H1 (cell line): ENCODE measurements at regions not wholly inside any gene's neighbourhood (a gene's known extent, or its start where the extent isn't known, plus 50 kb on each side); places are given as distances from the start of the nearest gene placed in this dataset.

Experiments
- CTCF ChIA-PET: fragments of 300-600 bp; sonication (Branson Sonifier 250); formaldehyde crosslinking; loops from one replicate; lab custom pipeline; 2021; ENCODE audit not compliant: partially characterized antibody; lab: Charles Lee
- POLR2A ChIA-PET: fragments of 300-600 bp; sonication (Branson Sonifier 250); formaldehyde crosslinking; loops from one replicate; lab custom pipeline; 2021; ENCODE audit warnings: inconsistent platforms; ENCODE audit not compliant: partially characterized antibody; lab: Charles Lee
- DNase-seq, 2 experiments: peaks; one replicate each; pipeline versions ENCODE4 v3.0.0 to v3.0.0-alpha.2; 2010 to 2022; ENCODE audit warnings: low spot score in 2 of 2, low read depth in 1 of 2, mixed read lengths in 1 of 2
- FAIRE-seq: peaks from 2 replicates; lab custom pipeline; 2011; peaks lifted over from hg19 to GRCh38; lab: Jason Lieb, UNC
- H2AFZ ChIP-seq: 2 replicates; pipeline ENCODE4 v1.8.1; 2012; ENCODE audit warnings: low read length, inconsistent platforms
- H2AK5ac ChIP-seq: 2 replicates; pipeline ENCODE4 v1.6.1; 2013; ENCODE audit warnings: low read depth, low read length
- H2BK120ac ChIP-seq: replicated peaks from 2 replicates; pipeline ENCODE3; 2013; ENCODE audit warnings: low read depth, low read length, inconsistent platforms
- H2BK12ac ChIP-seq: 2 replicates; pipeline ENCODE4 v1.6.1; 2013; ENCODE audit warnings: low read depth, low read length
- H2BK15ac ChIP-seq: 2 replicates; pipeline ENCODE4 v1.6.1; 2013; ENCODE audit warnings: low read length
- H2BK20ac ChIP-seq: 2 replicates; pipeline ENCODE4 v1.6.1; 2013; ENCODE audit warnings: low read length
- H2BK5ac ChIP-seq: 2 replicates; pipeline ENCODE4 v1.6.1; 2013; ENCODE audit warnings: low read depth, low read length
- H3K14ac ChIP-seq: 2 replicates; pipeline ENCODE4 v1.6.1; 2013; ENCODE audit warnings: inconsistent platforms; ENCODE audit not compliant: insufficient read length
- H3K18ac ChIP-seq: 2 replicates; pipeline ENCODE4 v1.6.1; 2013; ENCODE audit warnings: low read length; ENCODE audit errors: extremely low read depth
- H3K23ac ChIP-seq: 2 replicates; pipeline ENCODE4 v1.6.1; 2013; ENCODE audit warnings: inconsistent platforms; ENCODE audit not compliant: insufficient read length
- H3K23me2 ChIP-seq: 2 replicates; pipeline ENCODE4 v1.6.1; 2013; ENCODE audit warnings: low read depth, low read length
- H3K27ac ChIP-seq: 2 replicates; pipeline ENCODE4 v1.6.1; 2011; ENCODE audit warnings: low read depth, low read length, inconsistent platforms
- H3K27me3 ChIP-seq, 4 experiments: replicated peaks in 1 of 4; 1 replicate in 1 of 4; 2 replicates in 3 of 4; pipeline versions ENCODE4 v1.6.1 to v1.8.1; 2011 to 2013; ENCODE audit warnings: low read length in 3 of 4, mild to moderate bottlenecking in 3 of 4, inconsistent platforms in 2 of 4, mixed read lengths in 2 of 4, moderate library complexity in 1 of 4; ENCODE audit not compliant: control insufficient read depth in 3 of 4, insufficient read depth in 3 of 4; ENCODE audit errors: extremely low read depth in 1 of 4
- H3K36me3 ChIP-seq, 4 experiments: 2 replicates each; pipeline versions ENCODE4 v1.6.1 to v1.8.1; 2011 to 2013; ENCODE audit warnings: mild to moderate bottlenecking in 4 of 4, low read length in 3 of 4, moderate library complexity in 2 of 4, control low read depth in 1 of 4, inconsistent platforms in 1 of 4; ENCODE audit not compliant: insufficient read depth in 4 of 4, control insufficient read depth in 2 of 4
- H3K4ac ChIP-seq: replicated peaks from 2 replicates; pipeline ENCODE3; 2013; ENCODE audit warnings: low read length, low read depth, mixed read lengths, inconsistent platforms; ENCODE audit not compliant: insufficient read length
- H3K4me1 ChIP-seq, 4 experiments: replicated peaks in 1 of 4; 1 replicate in 1 of 4; 2 replicates in 3 of 4; pipeline versions ENCODE4 v1.6.1 to v1.8.1; 2011 to 2013; ENCODE audit warnings: low read length in 3 of 4, inconsistent platforms in 2 of 4, mixed read lengths in 1 of 4; ENCODE audit not compliant: insufficient read depth in 4 of 4, control insufficient read depth in 3 of 4
- H3K4me2 ChIP-seq, 2 experiments: 2 replicates each; pipeline versions ENCODE4 v1.6.1 to v1.8.1; 2011 to 2013; ENCODE audit warnings: low read depth in 2 of 2, low read length in 2 of 2, control low read depth in 1 of 2, inconsistent platforms in 1 of 2, mild to moderate bottlenecking in 1 of 2; ENCODE audit not compliant: insufficient read depth in 1 of 2
- H3K4me3 ChIP-seq, 4 experiments: fragments of 200-600, 300-600 bp in 1 of 4; sonication (generic), shearing (Covaris generic), sonication (Bioruptor Twin) in 1 of 4; 2 replicates each; pipeline versions ENCODE4 v1.5.1 to v1.8.1; 2011 to 2016; ENCODE audit warnings: low read length in 4 of 4, low read depth in 3 of 4, control low read depth in 2 of 4, inconsistent platforms in 2 of 4, mild to moderate bottlenecking in 2 of 4, mixed read lengths in 1 of 4, moderate library complexity in 1 of 4; ENCODE audit not compliant: insufficient read depth in 2 of 4; ENCODE audit errors: extremely low read depth in 1 of 4
- H3K56ac ChIP-seq: replicated peaks from 2 replicates; pipeline ENCODE3; 2013; ENCODE audit warnings: low read depth, mild to moderate bottlenecking, mixed read lengths, low read length, inconsistent platforms; ENCODE audit not compliant: insufficient read length
- H3K79me1 ChIP-seq: 2 replicates; pipeline ENCODE4 v1.6.1; 2013; ENCODE audit warnings: low read depth, low read length, control low read depth
- H3K79me2 ChIP-seq, 2 experiments: 2 replicates each; pipeline versions ENCODE4 v1.6.1 to v1.8.1; 2012 to 2013; ENCODE audit warnings: low read length in 2 of 2, mild to moderate bottlenecking in 2 of 2, inconsistent platforms in 1 of 2; ENCODE audit not compliant: insufficient read depth in 2 of 2, control insufficient read depth in 1 of 2
- H3K9ac ChIP-seq, 4 experiments: replicated peaks in 1 of 4; 1 replicate in 1 of 4; 2 replicates in 3 of 4; pipeline versions ENCODE4 v1.6.1 to v1.8.1; 2011 to 2013; ENCODE audit warnings: low read depth in 3 of 4, low read length in 3 of 4, control low read depth in 2 of 4, mild to moderate bottlenecking in 2 of 4, moderate library complexity in 2 of 4, inconsistent platforms in 1 of 4; ENCODE audit errors: extremely low read depth in 1 of 4
- H3K9me3 ChIP-seq, 2 experiments: 2 replicates each; pipeline versions ENCODE4 v1.6.1 to v1.8.1; 2012 to 2013; ENCODE audit warnings: mild to moderate bottlenecking in 2 of 2, moderate library complexity in 2 of 2, control low read depth in 1 of 2, inconsistent platforms in 1 of 2, low read depth in 1 of 2, low read length in 1 of 2, mixed read lengths in 1 of 2; ENCODE audit not compliant: insufficient read depth in 2 of 2
- H4K20me1 ChIP-seq, 2 experiments: replicated peaks in 1 of 2; 2 replicates each; pipeline versions ENCODE3 to v1.8.1; 2011 to 2013; ENCODE audit warnings: inconsistent platforms in 2 of 2, low read length in 2 of 2, mild to moderate bottlenecking in 1 of 2; ENCODE audit not compliant: insufficient read depth in 2 of 2, control insufficient read depth in 1 of 2
- H4K5ac ChIP-seq: 2 replicates; pipeline ENCODE4 v1.6.1; 2013; ENCODE audit warnings: low read length, low read depth, mixed read lengths, inconsistent platforms; ENCODE audit not compliant: insufficient read length
- H4K8ac ChIP-seq: 2 replicates; pipeline ENCODE4 v1.8.0; 2013; ENCODE audit warnings: mild to moderate bottlenecking, moderate library complexity, low read length, inconsistent platforms; ENCODE audit not compliant: insufficient read depth; ENCODE audit errors: extremely low read depth
- H4K91ac ChIP-seq: replicated peaks from 2 replicates; pipeline ENCODE3; 2013; ENCODE audit warnings: low read length, mixed read lengths, inconsistent platforms; ENCODE audit not compliant: insufficient read length
- JUN ChIP-seq: IDR thresholded peaks from 2 replicates; pipeline ENCODE4 v1.6.1; 2011; ENCODE audit warnings: low read depth, mild to moderate bottlenecking, improper control_type of control experiment, low read length
- WGBS, 2 experiments: shearing (Covaris generic) in 1 of 2; methylation state at CpG; one replicate each; pipeline versions ENCODE4 v1.1.6 to v1.1.7; 2013 to 2015; ENCODE audit warnings: low lambda C conversion rate in 2 of 2, mixed read lengths in 2 of 2, inconsistent platforms in 1 of 2, low coverage in 1 of 2, missing lambda C conversion rate in 1 of 2; ENCODE audit not compliant: insufficient replicate concordance in 2 of 2, insufficient coverage in 1 of 2, insufficient read length in 1 of 2; ENCODE audit errors: extremely low coverage in 1 of 2, missing lambda C conversion rate in 1 of 2; 5-methylcytosine and 5-hydroxymethylcytosine counted together

DNA sequence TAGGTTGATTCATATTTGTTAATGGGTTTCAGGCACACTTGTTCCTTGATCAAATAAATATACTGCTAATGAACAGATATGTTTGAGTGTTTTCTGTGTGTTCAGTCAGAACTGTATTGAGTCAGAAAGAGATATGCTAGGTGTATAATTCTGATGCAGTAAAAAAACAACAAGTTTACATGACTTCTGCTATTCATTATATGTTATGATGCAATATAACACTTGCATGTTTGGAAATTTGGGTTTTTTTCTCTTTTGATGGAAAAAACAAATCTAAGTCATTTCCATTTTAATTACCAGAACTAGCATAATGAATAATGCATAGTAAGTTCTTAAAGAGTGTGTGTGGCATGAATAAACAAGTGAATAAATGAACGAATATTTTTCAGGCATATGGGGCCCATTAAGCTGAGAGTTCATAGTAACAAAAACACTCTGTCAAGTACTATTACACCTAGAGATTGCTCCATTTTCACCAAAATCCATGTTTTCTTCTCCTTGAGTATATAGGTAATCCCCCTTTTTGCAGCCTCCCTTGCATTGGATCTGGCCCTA lies 208.3 kb upstream of the NT5E start:
- DNase-seq (no peak), FAIRE-seq (no peak)
- Histone ChIP-seq H2BK12ac (no peak overlapping the region), H4K91ac (no peak overlapping the region), H3K9me3 (no peaks in the 10 kb centered on the region), H3K27ac (no peak overlapping the region), H3K23ac (no peak overlapping the region), H3K79me1 (no peaks in the 10 kb centered on the region), H3K4ac (no peak overlapping the region), H2AFZ (no peak overlapping the region), H3K79me2 (no peaks in the 10 kb centered on the region), H3K56ac (no peak overlapping the region), H4K20me1 (no peaks in the 10 kb centered on the region), H4K8ac (no peak overlapping the region), H2AK5ac (no peak overlapping the region), H3K14ac (no peak overlapping the region), H2BK5ac (no peak overlapping the region), H3K23me2 (no peaks in the 10 kb centered on the region), H2BK20ac (no peak overlapping the region), H3K4me3 (no peak overlapping the region), H3K36me3 (no peaks in the 10 kb centered on the region), H3K18ac (no peak overlapping the region), H2BK120ac (no peak overlapping the region), H3K4me2 (no peak overlapping the region), H3K4me1 (no peaks in the 10 kb centered on the region), H2BK15ac (no peak overlapping the region), H4K5ac (no peak overlapping the region), H3K27me3 (no peaks in the 10 kb centered on the region), H3K9ac (no peak overlapping the region)
- POLR2A ChIA-PET = no interaction called here
- CTCF ChIA-PET = interaction anchor here (0.9 to 1.5 kb wide), 2 partner anchors 12 to 31 kb away, joined by 3 read pairs; no protein-coding TSS in a partner anchor
- no peak for TF ChIP-seq JUN
- 95% methylated on average over 1 of the region's 1 CpG; no CpG with 5 or more reads in 1 of the 2 experiments for WGBS, 2 experiments
